Type B pancreatic cell (in vitro differentiated cells): ENCODE measurements at regions not wholly inside any gene's neighbourhood (a gene's known extent, or its start where the extent isn't known, plus 50 kb on each side); places are given as distances from the start of the nearest gene placed in this dataset.

Experiments used
- DNase-seq: peaks from one replicate; pipeline ENCODE4 v3.0.0; 2021; ENCODE audit warnings: mixed read lengths; ENCODE audit not compliant: unreplicated experiment; ENCODE audit errors: extremely low spot score
- H3K27ac Mint-ChIP-seq: 2 replicates; pipeline ENCODE4 v1.8.0; 2021; ENCODE audit warnings: mild to moderate bottlenecking, mixed read lengths
- H3K27me3 Mint-ChIP-seq: 2 replicates; pipeline ENCODE4 v1.8.0; 2021; ENCODE audit warnings: mixed read lengths
- H3K36me3 Mint-ChIP-seq: 2 replicates; pipeline ENCODE4 v1.8.0; 2021; ENCODE audit warnings: mixed read lengths
- H3K4me1 Mint-ChIP-seq: one replicate; pipeline ENCODE4 v1.8.0; 2021; ENCODE audit warnings: mixed read lengths; ENCODE audit not compliant: unreplicated experiment
- H3K4me3 Mint-ChIP-seq: 2 replicates; pipeline ENCODE4 v1.8.0; 2021; ENCODE audit warnings: mild to moderate bottlenecking, mixed read lengths
- H3K9me3 Mint-ChIP-seq: 2 replicates; pipeline ENCODE4 v1.8.0; 2021; ENCODE audit warnings: mixed read lengths
- CTCF ChIP-seq: fragments of 200-600 bp; sonication (generic); conservative IDR thresholded peaks from 2 replicates; pipeline ENCODE4 v1.5.0; 2021; ENCODE audit warnings: antibody characterized with exemption, mild to moderate bottlenecking

DNA sequence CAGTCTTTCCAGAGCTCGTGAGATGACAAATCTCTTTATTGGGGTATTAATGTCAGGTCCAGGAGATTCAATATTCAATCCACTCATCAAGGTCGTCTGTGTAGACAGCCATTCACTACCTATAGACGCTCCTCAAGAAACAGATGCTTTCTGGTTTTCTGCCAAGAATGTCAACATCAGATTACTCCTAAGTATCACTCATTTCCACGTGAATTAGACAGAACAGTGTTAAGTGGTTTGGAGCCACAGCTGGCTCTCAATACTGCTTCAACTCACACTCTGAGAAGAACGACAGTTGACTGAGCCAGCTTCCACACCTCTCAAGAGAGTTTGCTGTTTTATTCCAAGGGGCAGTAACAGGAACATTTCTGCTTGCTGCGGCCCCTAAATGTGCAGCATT lies 113.5 kb upstream of the NEDD4L start:
- Mint-ChIP-seq H3K27ac (no peak overlapping the region), H3K27me3 (no peaks in the 10 kb centered on the region), H3K4me1 (no peaks in the 10 kb centered on the region), H3K36me3 (no peaks in the 10 kb centered on the region), H3K9me3 (no peaks in the 10 kb centered on the region), H3K4me3 (no peak overlapping the region)
- TF ChIP-seq CTCF = no peak
- no peak for DNase-seq

GRCh38 chr18:57929922-57930321 lies 114.1 kb upstream of the NEDD4L start:
- no peak for TF ChIP-seq CTCF
- H3K4me1 Mint-ChIP-seq = no peaks in the 10 kb centered on the region
- no peak overlapping the region for H3K4me3 Mint-ChIP-seq
- no peaks in the 10 kb centered on the region for H3K9me3 Mint-ChIP-seq
- no peaks in the 10 kb centered on the region for H3K27me3 Mint-ChIP-seq
- no peak overlapping the region for H3K27ac Mint-ChIP-seq
- no peaks in the 10 kb centered on the region for H3K36me3 Mint-ChIP-seq
- no peak for DNase-seq

GRCh38 chr18:57928466-57928865 lies 115.6 kb upstream of the NEDD4L start:
- no peak for DNase-seq
- TF ChIP-seq CTCF = no peak
- Mint-ChIP-seq H3K9me3 (no peaks in the 10 kb centered on the region), H3K36me3 (no peaks in the 10 kb centered on the region), H3K27me3 (no peaks in the 10 kb centered on the region), H3K4me1 (no peaks in the 10 kb centered on the region), H3K4me3 (no peak overlapping the region), H3K27ac (no peak overlapping the region)

- H3K27ac Mint-ChIP-seq = no peak overlapping the region
- no peaks in the 10 kb centered on the region for H3K4me1 Mint-ChIP-seq
- no peaks in the 10 kb centered on the region for H3K36me3 Mint-ChIP-seq
- no peaks in the 10 kb centered on the region for H3K27me3 Mint-ChIP-seq
- H3K9me3 Mint-ChIP-seq = no peaks in the 10 kb centered on the region
- TF ChIP-seq CTCF = no peak
- no peak for DNase-seq
- no peak overlapping the region for H3K4me3 Mint-ChIP-seq
These were observed 116.5 kb upstream of the NEDD4L start for GRCh38 chr18:57927511-57927910.

- no peaks in the 10 kb centered on the region for H3K36me3 Mint-ChIP-seq
- no peaks in the 10 kb centered on the region for H3K4me1 Mint-ChIP-seq
- no peak for DNase-seq
- no peaks in the 10 kb centered on the region for H3K9me3 Mint-ChIP-seq
- no peak for TF ChIP-seq CTCF
- H3K4me3 Mint-ChIP-seq = no peak overlapping the region
- no peaks in the 10 kb centered on the region for H3K27me3 Mint-ChIP-seq
- H3K27ac Mint-ChIP-seq = no peak overlapping the region
These were observed 118.3 kb upstream of the NEDD4L start for GRCh38 chr18:57925706-57926105.

GRCh38 chr18:57923611-57924010 lies 120.4 kb upstream of the NEDD4L start:
- no peak for DNase-seq
- Mint-ChIP-seq H3K27ac (no peak overlapping the region), H3K9me3 (no peaks in the 10 kb centered on the region), H3K36me3 (no peaks in the 10 kb centered on the region), H3K4me3 (no peak overlapping the region), H3K27me3 (no peaks in the 10 kb centered on the region), H3K4me1 (no peaks in the 10 kb centered on the region)
- TF ChIP-seq CTCF = no peak
